ENCODE measurements at regions not wholly inside any gene's neighbourhood (a gene's known extent, or its start where the extent isn't known, plus 50 kb on each side); places are given as distances from the start of the nearest gene placed in this dataset.
A peak's percentile ranks its signal among the peaks of the same experiment; 100 is the strongest.

DNA sequence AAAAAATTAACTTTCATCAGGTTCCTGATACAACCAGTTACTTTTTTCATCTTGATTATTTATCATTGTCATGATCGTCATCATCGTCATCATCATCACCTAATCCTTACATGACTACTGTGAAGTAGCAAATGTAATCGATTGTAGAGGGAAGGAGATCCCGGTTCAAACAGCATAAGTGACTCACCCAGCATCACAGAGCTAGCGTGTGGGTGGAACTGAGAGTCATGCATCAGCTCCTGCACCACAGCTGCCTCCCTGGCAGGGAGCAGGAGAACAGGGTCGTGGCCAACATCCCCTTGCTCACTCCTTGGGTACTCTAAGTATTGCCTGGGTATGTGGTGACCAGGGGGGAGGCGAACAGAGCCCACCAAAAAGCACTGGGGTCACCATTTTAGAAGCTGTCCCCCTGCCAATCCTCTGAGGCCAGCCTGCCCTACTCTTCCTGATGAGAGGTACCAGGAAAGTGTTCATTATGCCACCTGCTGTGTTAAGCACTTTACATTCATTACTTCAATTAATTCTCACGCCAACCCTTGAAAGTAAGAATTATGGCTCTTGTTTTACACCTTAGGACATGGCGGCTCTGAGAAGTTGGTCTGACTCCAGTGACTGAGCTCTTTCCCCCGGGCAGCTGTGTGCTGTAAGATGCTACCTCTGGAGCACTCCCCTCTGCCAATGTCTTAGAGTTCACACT is 425.2 kb downstream of the CD83 start:
- H3K9ac ChIP-seq (ENCODE audit: low read depth, low read length, poor library complexity), result no peak overlapping the region
- H2BK15ac ChIP-seq (ENCODE audit: low read length), result no peak overlapping the region
- peak overlapping the region; percentile 53 for H3K18ac ChIP-seq (ENCODE audit: low read length)
- no peaks in the 10 kb centered on the region for H3K36me3 ChIP-seq (replicated peaks in 1 of 2; ENCODE audit: control insufficient read depth in 2 of 2, insufficient read depth in 2 of 2, low read length in 2 of 2)
- no peaks in the 10 kb centered on the region for H3K79me1 ChIP-seq (ENCODE audit: low read depth, low read length)
- H4K8ac ChIP-seq (ENCODE audit: low read depth, low read length), result no peak overlapping the region
- no peak overlapping the region for H3K4me2 ChIP-seq (ENCODE audit: insufficient read depth, low read length, poor library complexity, severe bottlenecking)
- no peak overlapping the region for H3K14ac ChIP-seq (ENCODE audit: low read length)
- H2AK5ac ChIP-seq (ENCODE audit: low read depth, low read length), result peak overlapping the region; percentile 64
- H2BK120ac ChIP-seq (ENCODE audit: low read depth, low read length), result no peak overlapping the region
- no peak overlapping the region for H2BK5ac ChIP-seq (ENCODE audit: low read length)
- H2AFZ ChIP-seq (ENCODE audit: low read length), result no peak overlapping the region
- no peak overlapping the region for H2BK12ac ChIP-seq (ENCODE audit: low read length)
- no peaks in the 10 kb centered on the region for H3K27me3 ChIP-seq (ENCODE audit: control insufficient read depth in 3 of 3, insufficient read depth in 3 of 3, low read depth in 1 of 3, low read length in 3 of 3)
- H3K4me1 ChIP-seq (ENCODE audit: control insufficient read depth in 2 of 2, insufficient read depth in 1 of 2, low read depth in 1 of 2, low read length in 2 of 2), result peaks cover 0 to 20% of the 10 kb centered on the region in 2 donors
- H4K91ac ChIP-seq (ENCODE audit: low read depth, low read length, poor library complexity), result no peak overlapping the region
- no peak for DNase-seq (ENCODE audit: low spot score)
- H3K4me3 ChIP-seq (ENCODE audit: low read length in 2 of 2), result peak overlapping the region in 1 of 2 donors; percentile 57
- no peak overlapping the region for H3K27ac ChIP-seq (replicated peaks; ENCODE audit: low read length)
- H3K4ac ChIP-seq (ENCODE audit: low read length), result no peak overlapping the region
- no peak overlapping the region for H3K23ac ChIP-seq (ENCODE audit: low read depth, low read length, poor library complexity)
- WGBS, 2 donors (ENCODE audit: extremely low coverage in 2 of 2, insufficient read length in 2 of 2, insufficient replicate concordance in 1 of 2), result no CpG with 5 or more reads among the region's 10 CpGs
- H3K9me3 ChIP-seq (replicated peaks in 1 of 2; ENCODE audit: control insufficient read depth in 2 of 2, insufficient read depth in 1 of 2, low read depth in 1 of 2, low read length in 2 of 2), result no peaks in the 10 kb centered on the region

DNA sequence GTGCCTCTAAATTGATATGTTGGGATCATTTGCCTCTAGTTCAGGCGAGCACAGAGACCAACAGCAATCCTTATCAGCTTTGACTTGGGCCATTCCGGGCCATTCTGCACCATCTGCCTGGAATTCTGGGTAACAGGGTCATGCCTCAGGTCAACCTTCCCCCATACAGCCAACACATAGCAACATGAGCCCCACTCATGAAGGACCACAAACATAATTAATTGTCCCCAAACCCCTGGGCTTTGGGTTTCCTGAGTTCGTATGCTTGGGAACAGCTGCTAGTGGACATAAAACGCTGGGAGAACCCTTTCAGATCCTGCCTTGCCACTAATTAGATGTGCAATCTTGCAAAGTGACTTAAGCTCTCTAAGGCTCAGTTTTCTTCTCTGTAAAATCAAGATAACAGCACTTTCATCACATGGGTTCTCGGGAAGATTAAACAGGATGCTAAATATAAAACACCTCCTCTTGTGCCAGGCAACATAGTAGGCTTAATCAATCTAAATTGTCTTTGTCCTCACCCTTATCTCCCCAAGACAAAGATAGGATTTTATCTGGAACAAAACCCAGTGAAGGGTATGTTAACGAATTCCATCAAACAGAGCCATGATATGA is 426.5 kb downstream of the CD83 start:
- H3K9me3 ChIP-seq (replicated peaks in 1 of 2; ENCODE audit: control insufficient read depth in 2 of 2, insufficient read depth in 1 of 2, low read depth in 1 of 2, low read length in 2 of 2), result no peaks in the 10 kb centered on the region
- no CpG with 5 or more reads among the region's 6 CpGs for WGBS, 2 donors (ENCODE audit: extremely low coverage in 2 of 2, insufficient read length in 2 of 2, insufficient replicate concordance in 1 of 2)
- no peak overlapping the region for H3K23ac ChIP-seq (ENCODE audit: low read depth, low read length, poor library complexity)
- H3K4ac ChIP-seq (ENCODE audit: low read length), result no peak overlapping the region
- no peak overlapping the region for H2BK5ac ChIP-seq (ENCODE audit: low read length)
- H3K79me1 ChIP-seq (ENCODE audit: low read depth, low read length), result no peaks in the 10 kb centered on the region
- no peaks in the 10 kb centered on the region for H3K36me3 ChIP-seq (replicated peaks in 1 of 2; ENCODE audit: control insufficient read depth in 2 of 2, insufficient read depth in 2 of 2, low read length in 2 of 2)
- H3K27me3 ChIP-seq (ENCODE audit: control insufficient read depth in 3 of 3, insufficient read depth in 3 of 3, low read depth in 1 of 3, low read length in 3 of 3), result no peaks in the 10 kb centered on the region
- H3K14ac ChIP-seq (ENCODE audit: low read length), result no peak overlapping the region
- H3K18ac ChIP-seq (ENCODE audit: low read length), result no peak overlapping the region
- no peak overlapping the region for H2AK5ac ChIP-seq (ENCODE audit: low read depth, low read length)
- no peak overlapping the region for H3K9ac ChIP-seq (ENCODE audit: low read depth, low read length, poor library complexity)
- DNase-seq (ENCODE audit: low spot score), result no peak
- no peak overlapping the region for H3K4me3 ChIP-seq (ENCODE audit: low read length in 2 of 2)
- H3K27ac ChIP-seq (replicated peaks; ENCODE audit: low read length), result no peak overlapping the region
- H2BK12ac ChIP-seq (ENCODE audit: low read length), result no peak overlapping the region
- H4K91ac ChIP-seq (ENCODE audit: low read depth, low read length, poor library complexity), result no peak overlapping the region
- H2BK15ac ChIP-seq (ENCODE audit: low read length), result no peak overlapping the region
- no peak overlapping the region for H2AFZ ChIP-seq (ENCODE audit: low read length)
- no peak overlapping the region for H3K4me2 ChIP-seq (ENCODE audit: insufficient read depth, low read length, poor library complexity, severe bottlenecking)
- no peak overlapping the region for H4K8ac ChIP-seq (ENCODE audit: low read depth, low read length)
- H2BK120ac ChIP-seq (ENCODE audit: low read depth, low read length), result no peak overlapping the region
- peaks cover 0 to 21% of the 10 kb centered on the region in 2 donors for H3K4me1 ChIP-seq (ENCODE audit: control insufficient read depth in 2 of 2, insufficient read depth in 1 of 2, low read depth in 1 of 2, low read length in 2 of 2)

- H2BK120ac ChIP-seq (ENCODE audit: low read depth, low read length), result no peak overlapping the region
- no peak overlapping the region for H3K4me2 ChIP-seq (ENCODE audit: insufficient read depth, low read length, poor library complexity, severe bottlenecking)
- peaks cover 0 to 27% of the 10 kb centered on the region in 2 donors for H3K4me1 ChIP-seq (ENCODE audit: control insufficient read depth in 2 of 2, insufficient read depth in 1 of 2, low read depth in 1 of 2, low read length in 2 of 2)
- no peak overlapping the region for H3K14ac ChIP-seq (ENCODE audit: low read length)
- H3K9ac ChIP-seq (ENCODE audit: low read depth, low read length, poor library complexity), result no peak overlapping the region
- H2BK15ac ChIP-seq (ENCODE audit: low read length), result no peak overlapping the region
- no peak overlapping the region for H4K8ac ChIP-seq (ENCODE audit: low read depth, low read length)
- H3K36me3 ChIP-seq (replicated peaks in 1 of 2; ENCODE audit: control insufficient read depth in 2 of 2, insufficient read depth in 2 of 2, low read length in 2 of 2), result no peaks in the 10 kb centered on the region
- no peak overlapping the region for H3K27ac ChIP-seq (replicated peaks; ENCODE audit: low read length)
- H3K4ac ChIP-seq (ENCODE audit: low read length), result no peak overlapping the region
- no peak overlapping the region for H2BK5ac ChIP-seq (ENCODE audit: low read length)
- H3K18ac ChIP-seq (ENCODE audit: low read length), result no peak overlapping the region
- H2AFZ ChIP-seq (ENCODE audit: low read length), result no peak overlapping the region
- no peaks in the 10 kb centered on the region for H3K9me3 ChIP-seq (replicated peaks in 1 of 2; ENCODE audit: control insufficient read depth in 2 of 2, insufficient read depth in 1 of 2, low read depth in 1 of 2, low read length in 2 of 2)
- H4K91ac ChIP-seq (ENCODE audit: low read depth, low read length, poor library complexity), result no peak overlapping the region
- no peak for DNase-seq (ENCODE audit: low spot score)
- H3K27me3 ChIP-seq (ENCODE audit: control insufficient read depth in 3 of 3, insufficient read depth in 3 of 3, low read depth in 1 of 3, low read length in 3 of 3), result no peaks in the 10 kb centered on the region
- WGBS, 2 donors (ENCODE audit: extremely low coverage in 2 of 2, insufficient read length in 2 of 2, insufficient replicate concordance in 1 of 2), result no CpG with 5 or more reads among the region's 3 CpGs
- H3K23ac ChIP-seq (ENCODE audit: low read depth, low read length, poor library complexity), result no peak overlapping the region
- H3K79me1 ChIP-seq (ENCODE audit: low read depth, low read length), result no peaks in the 10 kb centered on the region
- H2AK5ac ChIP-seq (ENCODE audit: low read depth, low read length), result no peak overlapping the region
- no peak overlapping the region for H2BK12ac ChIP-seq (ENCODE audit: low read length)
- H3K4me3 ChIP-seq (ENCODE audit: low read length in 2 of 2), result no peak overlapping the region
Measured at GRCh38 chr6:14544666-14545065, 427.1 kb downstream of the CD83 start.

GRCh38 chr6:14545496-14545895 is 427.9 kb downstream of the CD83 start:
- H3K4ac ChIP-seq (ENCODE audit: low read length), result no peak overlapping the region
- H3K27me3 ChIP-seq (ENCODE audit: control insufficient read depth in 3 of 3, insufficient read depth in 3 of 3, low read depth in 1 of 3, low read length in 3 of 3), result no peaks in the 10 kb centered on the region
- no peak overlapping the region for H3K4me2 ChIP-seq (ENCODE audit: insufficient read depth, low read length, poor library complexity, severe bottlenecking)
- no peak overlapping the region for H2AFZ ChIP-seq (ENCODE audit: low read length)
- no peak overlapping the region for H2AK5ac ChIP-seq (ENCODE audit: low read depth, low read length)
- H3K4me1 ChIP-seq (ENCODE audit: control insufficient read depth in 2 of 2, insufficient read depth in 1 of 2, low read depth in 1 of 2, low read length in 2 of 2), result peaks cover 0 to 23% of the 10 kb centered on the region in 2 donors
- DNase-seq (ENCODE audit: low spot score), result no peak
- H3K36me3 ChIP-seq (replicated peaks in 1 of 2; ENCODE audit: control insufficient read depth in 2 of 2, insufficient read depth in 2 of 2, low read length in 2 of 2), result no peaks in the 10 kb centered on the region
- no peak overlapping the region for H3K23ac ChIP-seq (ENCODE audit: low read depth, low read length, poor library complexity)
- no peaks in the 10 kb centered on the region for H3K9me3 ChIP-seq (replicated peaks in 1 of 2; ENCODE audit: control insufficient read depth in 2 of 2, insufficient read depth in 1 of 2, low read depth in 1 of 2, low read length in 2 of 2)
- H2BK12ac ChIP-seq (ENCODE audit: low read length), result no peak overlapping the region
- no peak overlapping the region for H3K9ac ChIP-seq (ENCODE audit: low read depth, low read length, poor library complexity)
- no peak overlapping the region for H4K8ac ChIP-seq (ENCODE audit: low read depth, low read length)
- H3K4me3 ChIP-seq (ENCODE audit: low read length in 2 of 2), result no peak overlapping the region
- no peak overlapping the region for H4K91ac ChIP-seq (ENCODE audit: low read depth, low read length, poor library complexity)
- no peak overlapping the region for H3K14ac ChIP-seq (ENCODE audit: low read length)
- H3K27ac ChIP-seq (replicated peaks; ENCODE audit: low read length), result no peak overlapping the region
- no peak overlapping the region for H2BK15ac ChIP-seq (ENCODE audit: low read length)
- H3K18ac ChIP-seq (ENCODE audit: low read length), result peak overlapping the region; percentile 51
- no peak overlapping the region for H2BK5ac ChIP-seq (ENCODE audit: low read length)
- no CpG with 5 or more reads among the region's 2 CpGs for WGBS, 2 donors (ENCODE audit: extremely low coverage in 2 of 2, insufficient read length in 2 of 2, insufficient replicate concordance in 1 of 2)
- no peaks in the 10 kb centered on the region for H3K79me1 ChIP-seq (ENCODE audit: low read depth, low read length)
- H2BK120ac ChIP-seq (ENCODE audit: low read depth, low read length), result no peak overlapping the region
